ENCODE measurements at regions not wholly inside any gene's neighbourhood (a gene's known extent, or its start where the extent isn't known, plus 50 kb on each side); places are given as distances from the start of the nearest gene placed in this dataset.

DNA sequence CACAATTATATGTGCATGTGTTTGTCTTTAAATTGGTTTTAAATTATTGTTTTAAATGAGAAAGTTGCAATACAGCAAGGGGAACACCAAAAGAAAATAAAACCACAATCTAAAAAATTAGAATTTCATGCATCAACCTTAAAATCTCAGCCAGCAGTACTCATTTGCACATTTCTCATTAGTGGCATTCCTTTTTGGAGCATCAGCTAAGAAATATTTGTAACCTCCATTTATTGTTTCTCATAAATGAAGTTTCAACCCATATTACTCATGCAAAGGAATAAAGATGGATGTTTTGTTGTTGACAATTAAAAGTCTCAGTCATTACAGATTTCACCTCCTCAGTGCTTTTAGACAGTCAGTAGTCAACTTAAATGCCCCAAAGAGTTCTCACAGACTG, 160.1 kb downstream of the TBX15 start:
- CTCF ChIA-PET: no interaction called here
- POLR2A ChIA-PET: no interaction called here
- Histone ChIP-seq H3K4me2 (no peak overlapping the region), H3K27ac (ENCODE audit: low read depth in 2 of 2, low read length in 1 of 2) (no peak overlapping the region), H3K4me1 (ENCODE audit: control insufficient read depth in 1 of 2, insufficient read depth in 2 of 2, low read depth in 1 of 2, low read length in 1 of 2) (no peaks in the 10 kb centered on the region), H2AFZ (ENCODE audit: low read depth) (no peak overlapping the region), H3F3A (replicated peaks; ENCODE audit: insufficient read depth) (no peaks in the 10 kb centered on the region), H3K27me3 (ENCODE audit: insufficient read depth) (no peaks in the 10 kb centered on the region), H3K9ac (no peak overlapping the region), H3K9me2 (no peaks in the 10 kb centered on the region), H3K4me3 (ENCODE audit: low read depth in 2 of 2, low read length in 1 of 2) (no peak overlapping the region), H4K20me1 (ENCODE audit: insufficient read depth) (no peaks in the 10 kb centered on the region), H3K36me3 (replicated peaks in 1 of 2; ENCODE audit: control insufficient read depth in 1 of 2, insufficient read depth in 2 of 2, low read length in 1 of 2) (no peaks in the 10 kb centered on the region), H3K9me3 (no peaks in the 10 kb centered on the region), H3K79me2 (ENCODE audit: insufficient read depth) (no peaks in the 10 kb centered on the region)
- no peak for DNase-seq
- TF ChIP-seq SMC3 (IDR thresholded peaks at IDR 0.05; ENCODE audit: low read depth, low read length): no peak
- no peak for TF ChIP-seq SIN3A (IDR thresholded peaks at IDR 0.05; ENCODE audit: borderline replicate concordance, low read depth, low read length)
- TF ChIP-seq EZH2phosphoT487 (IDR thresholded peaks at IDR 0.05; ENCODE audit: borderline replicate concordance, low read depth): no peak

DNA sequence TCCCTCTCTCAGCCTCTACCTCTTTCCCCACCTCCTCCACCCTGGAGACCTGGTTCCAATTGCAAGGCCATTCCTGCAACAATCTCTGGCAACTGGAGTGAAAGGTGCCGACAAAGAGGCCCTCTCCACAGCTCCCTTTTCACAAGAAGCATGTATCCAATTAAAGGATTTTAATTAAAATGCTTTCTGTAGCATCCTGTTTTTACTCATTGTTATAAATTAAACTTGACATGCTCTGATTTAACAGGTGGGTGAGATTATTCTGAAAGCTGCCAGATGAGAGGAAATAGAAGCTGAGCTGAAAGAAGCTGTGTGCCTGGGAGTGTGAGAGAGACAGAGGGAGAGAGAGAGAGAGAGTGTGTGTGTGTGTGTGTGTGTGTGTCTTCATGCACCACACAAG, 160.5 kb downstream of the TBX15 start:
- H3K9ac ChIP-seq: no peak overlapping the region
- no peaks in the 10 kb centered on the region for H3F3A ChIP-seq (replicated peaks; ENCODE audit: insufficient read depth)
- no peak overlapping the region for H3K4me2 ChIP-seq
- TF ChIP-seq TCF12 (IDR thresholded peaks at IDR 0.05): no peak
- no peak for TF ChIP-seq FOXJ3 (CRISPR knock-in tag; IDR thresholded peaks at IDR 0.05)
- TF ChIP-seq MXI1 (IDR thresholded peaks at IDR 0.05; ENCODE audit: low read depth, low read length): no peak
- TF ChIP-seq, protein P1, sequence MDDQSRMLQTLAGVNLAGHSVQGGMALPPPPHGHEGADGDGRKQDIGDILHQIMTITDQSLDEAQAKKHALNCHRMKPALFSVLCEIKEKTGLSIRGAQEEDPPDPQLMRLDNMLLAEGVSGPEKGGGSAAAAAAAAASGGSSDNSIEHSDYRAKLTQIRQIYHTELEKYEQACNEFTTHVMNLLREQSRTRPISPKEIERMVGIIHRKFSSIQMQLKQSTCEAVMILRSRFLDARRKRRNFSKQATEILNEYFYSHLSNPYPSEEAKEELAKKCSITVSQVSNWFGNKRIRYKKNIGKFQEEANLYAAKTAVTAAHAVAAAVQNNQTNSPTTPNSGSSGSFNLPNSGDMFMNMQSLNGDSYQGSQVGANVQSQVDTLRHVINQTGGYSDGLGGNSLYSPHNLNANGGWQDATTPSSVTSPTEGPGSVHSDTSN (IDR thresholded peaks at IDR 0.05): no peak
- no peak for TF ChIP-seq NRF1 (IDR thresholded peaks at IDR 0.05; ENCODE audit: low read depth, low read length)
- no peak for TF ChIP-seq FOXM1 (IDR thresholded peaks at IDR 0.05; ENCODE audit: low read depth)
- no peak for TF ChIP-seq YY1 (IDR thresholded peaks at IDR 0.05; ENCODE audit: low read depth)
- no peak for TF ChIP-seq RAD21 (IDR thresholded peaks at IDR 0.05; ENCODE audit: low read length)
- TF ChIP-seq, protein P2, sequence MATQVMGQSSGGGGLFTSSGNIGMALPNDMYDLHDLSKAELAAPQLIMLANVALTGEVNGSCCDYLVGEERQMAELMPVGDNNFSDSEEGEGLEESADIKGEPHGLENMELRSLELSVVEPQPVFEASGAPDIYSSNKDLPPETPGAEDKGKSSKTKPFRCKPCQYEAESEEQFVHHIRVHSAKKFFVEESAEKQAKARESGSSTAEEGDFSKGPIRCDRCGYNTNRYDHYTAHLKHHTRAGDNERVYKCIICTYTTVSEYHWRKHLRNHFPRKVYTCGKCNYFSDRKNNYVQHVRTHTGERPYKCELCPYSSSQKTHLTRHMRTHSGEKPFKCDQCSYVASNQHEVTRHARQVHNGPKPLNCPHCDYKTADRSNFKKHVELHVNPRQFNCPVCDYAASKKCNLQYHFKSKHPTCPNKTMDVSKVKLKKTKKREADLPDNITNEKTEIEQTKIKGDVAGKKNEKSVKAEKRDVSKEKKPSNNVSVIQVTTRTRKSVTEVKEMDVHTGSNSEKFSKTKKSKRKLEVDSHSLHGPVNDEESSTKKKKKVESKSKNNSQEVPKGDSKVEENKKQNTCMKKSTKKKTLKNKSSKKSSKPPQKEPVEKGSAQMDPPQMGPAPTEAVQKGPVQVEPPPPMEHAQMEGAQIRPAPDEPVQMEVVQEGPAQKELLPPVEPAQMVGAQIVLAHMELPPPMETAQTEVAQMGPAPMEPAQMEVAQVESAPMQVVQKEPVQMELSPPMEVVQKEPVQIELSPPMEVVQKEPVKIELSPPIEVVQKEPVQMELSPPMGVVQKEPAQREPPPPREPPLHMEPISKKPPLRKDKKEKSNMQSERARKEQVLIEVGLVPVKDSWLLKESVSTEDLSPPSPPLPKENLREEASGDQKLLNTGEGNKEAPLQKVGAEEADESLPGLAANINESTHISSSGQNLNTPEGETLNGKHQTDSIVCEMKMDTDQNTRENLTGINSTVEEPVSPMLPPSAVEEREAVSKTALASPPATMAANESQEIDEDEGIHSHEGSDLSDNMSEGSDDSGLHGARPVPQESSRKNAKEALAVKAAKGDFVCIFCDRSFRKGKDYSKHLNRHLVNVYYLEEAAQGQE (IDR thresholded peaks at IDR 0.05; ENCODE audit: low read depth, low read length): no peak
- TF ChIP-seq EP300 (IDR thresholded peaks at IDR 0.05; ENCODE audit: borderline replicate concordance in 1 of 2, low read depth in 1 of 2, low read length in 1 of 2): no peak
- no peaks in the 10 kb centered on the region for H3K36me3 ChIP-seq (replicated peaks in 1 of 2; ENCODE audit: control insufficient read depth in 1 of 2, insufficient read depth in 2 of 2, low read length in 1 of 2)
- H3K4me3 ChIP-seq (ENCODE audit: low read depth in 2 of 2, low read length in 1 of 2): no peak overlapping the region
- no peak for DNase-seq
- H2AFZ ChIP-seq (ENCODE audit: low read depth): no peak overlapping the region
- no peaks in the 10 kb centered on the region for H3K9me2 ChIP-seq
- no peaks in the 10 kb centered on the region for H3K4me1 ChIP-seq (ENCODE audit: control insufficient read depth in 1 of 2, insufficient read depth in 2 of 2, low read depth in 1 of 2, low read length in 1 of 2)
- ChIA-PET POLR2A (no interaction called here), CTCF (no interaction called here)
- no peaks in the 10 kb centered on the region for H3K9me3 ChIP-seq
- no peaks in the 10 kb centered on the region for H3K79me2 ChIP-seq (ENCODE audit: insufficient read depth)
- WGBS (ENCODE audit: low lambda C conversion rate): 0% methylated on average over 1 of the region's 1 CpG
- no peak overlapping the region for H3K27ac ChIP-seq (ENCODE audit: low read depth in 2 of 2, low read length in 1 of 2)
- no peaks in the 10 kb centered on the region for H3K27me3 ChIP-seq (ENCODE audit: insufficient read depth)
- H4K20me1 ChIP-seq (ENCODE audit: insufficient read depth): no peaks in the 10 kb centered on the region

Data from SK-N-SH (cell line).